ENCODE measurements at regions not wholly inside any gene's neighbourhood (a gene's known extent, or its start where the extent isn't known, plus 50 kb on each side); places are given as distances from the start of the nearest gene placed in this dataset.

- DNase-seq (ENCODE audit: low spot score in 2 of 2) (no peak), FAIRE-seq (no peak)
These were observed 236.4 kb upstream of the TMEM72 start for GRCh38 chr10:44674536-44675386.

GRCh38 chr10:44675387-44675874 is 235.7 kb upstream of the TMEM72 start:
- DNase-seq (ENCODE audit: low spot score in 2 of 2) (no peak), FAIRE-seq (no peak)

DNA sequence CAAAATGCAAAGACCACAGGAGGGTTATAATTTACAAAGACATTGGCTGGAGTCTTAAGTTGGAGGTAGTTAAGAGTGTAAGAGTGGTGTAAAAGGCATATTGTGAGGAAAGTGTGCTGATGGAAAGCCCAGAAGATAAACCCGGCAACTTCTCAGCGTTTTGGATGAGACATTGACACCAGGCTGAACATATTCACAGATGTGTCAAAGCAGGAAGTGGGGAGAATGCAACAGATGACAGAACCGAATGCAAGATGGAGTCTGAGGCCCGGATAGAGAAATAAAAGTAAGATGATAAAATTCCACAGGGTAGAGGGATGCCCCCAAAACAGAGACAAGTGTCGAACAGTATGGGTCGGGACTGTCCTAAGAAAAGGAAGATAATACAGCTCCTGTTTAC is 230.4 kb upstream of the TMEM72 start:
- FAIRE-seq (no peak), DNase-seq (ENCODE audit: low spot score in 2 of 2) (no peak)

DNA sequence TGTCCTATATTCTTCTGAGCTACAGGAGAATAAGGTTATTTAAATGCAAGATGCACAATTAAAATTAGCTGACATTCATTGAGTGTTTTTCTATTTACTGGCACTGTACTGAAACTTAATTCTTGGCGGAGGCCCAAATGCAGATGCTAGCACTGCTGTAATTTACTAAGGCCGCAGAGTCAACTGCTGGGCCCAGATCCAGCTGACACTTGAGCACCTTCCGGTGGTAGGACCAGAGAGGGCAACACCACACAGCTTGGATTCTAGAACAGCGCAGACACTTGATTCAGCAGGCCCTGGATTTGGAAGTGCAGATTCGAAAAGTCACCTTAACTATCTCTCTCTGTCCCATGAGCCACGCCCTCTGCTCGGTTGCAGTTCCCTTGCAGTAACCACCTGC is 228.6 kb upstream of the TMEM72 start:
- FAIRE-seq: no peak
- DNase-seq (ENCODE audit: low spot score in 2 of 2): no peak

DNA sequence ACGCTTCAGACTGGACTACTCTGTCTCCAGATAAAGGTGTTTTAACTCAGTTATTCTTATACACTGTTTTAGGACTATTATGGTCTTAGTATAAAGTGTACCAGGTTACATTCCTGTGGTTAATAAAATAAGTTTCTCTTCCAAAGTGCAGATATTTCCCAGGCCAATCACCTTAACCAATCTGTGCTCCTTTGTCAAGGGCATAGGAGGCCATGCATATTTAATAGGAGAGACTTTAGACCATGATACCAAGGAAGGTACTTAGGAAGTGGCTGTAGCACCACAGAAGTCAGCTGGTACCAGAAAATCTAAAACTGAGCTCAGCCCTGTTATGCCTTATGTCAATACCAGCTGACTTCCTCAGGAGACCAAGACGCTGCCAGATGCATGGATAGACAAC is 226.5 kb upstream of the TMEM72 start:
- DNase-seq (ENCODE audit: low spot score in 2 of 2): no peak
- no peak for FAIRE-seq

- DNase-seq (ENCODE audit: low spot score in 2 of 2) (no peak), FAIRE-seq (no peak)
These were observed 225.9 kb upstream of the TMEM72 start for GRCh38 chr10:44685220-44685619.

GRCh38 chr10:44685747-44686146 is 225.4 kb upstream of the TMEM72 start:
- FAIRE-seq (no peak), DNase-seq (ENCODE audit: low spot score in 2 of 2) (no peak)

GRCh38 chr10:44689368-44689767 is 221.8 kb upstream of the TMEM72 start:
- no peak for FAIRE-seq
- DNase-seq (ENCODE audit: low spot score in 2 of 2): no peak

DNA sequence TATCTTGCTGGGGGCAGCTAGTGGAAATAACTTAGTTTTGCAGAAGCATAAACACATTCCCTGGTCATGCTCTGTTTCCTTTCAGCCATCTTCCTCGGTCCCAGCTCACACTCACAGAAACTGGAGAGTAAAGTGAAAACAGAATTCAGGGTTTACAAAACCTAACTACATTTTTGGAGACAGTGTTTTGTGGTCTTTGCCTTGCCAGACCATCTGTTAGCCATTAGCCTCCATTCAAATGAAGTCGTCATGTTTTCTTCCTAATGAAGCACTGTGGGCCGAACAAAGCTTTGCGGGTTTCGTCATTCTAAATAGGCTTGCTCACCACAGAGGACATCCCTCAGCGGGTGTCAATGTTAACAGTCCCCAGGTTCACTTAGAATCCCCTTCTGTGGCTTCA is 214.6 kb upstream of the TMEM72 start:
- DNase-seq (ENCODE audit: low spot score in 2 of 2): no peak
- FAIRE-seq: no peak

DNA sequence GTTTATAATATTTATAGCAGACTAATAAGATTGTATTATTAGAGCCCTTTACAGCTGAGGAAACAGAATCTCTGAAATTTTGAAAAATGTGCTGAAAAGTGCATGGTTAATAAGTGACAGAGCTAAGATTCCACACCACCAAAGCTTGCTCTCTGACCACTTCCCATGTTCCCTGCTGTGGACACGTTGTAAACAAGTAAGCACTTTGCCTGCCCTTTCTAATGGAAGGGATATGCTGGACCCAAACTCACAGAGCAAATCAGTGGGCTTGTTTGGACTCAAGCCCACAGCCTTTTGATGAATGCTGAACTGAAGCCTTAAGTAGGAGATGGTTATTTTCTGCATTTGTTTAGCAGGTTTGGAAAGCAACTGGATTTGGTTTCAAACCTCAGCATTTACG is 214.0 kb upstream of the TMEM72 start:
- FAIRE-seq (no peak), DNase-seq (ENCODE audit: low spot score in 2 of 2) (no peak)

GRCh38 chr10:44702531-44702930 is 208.6 kb upstream of the TMEM72 start:
- DNase-seq (ENCODE audit: low spot score in 2 of 2) (no peak), FAIRE-seq (no peak)

GRCh38 chr10:44703241-44704155 is 207.6 kb upstream of the TMEM72 start:
- FAIRE-seq (no peak), DNase-seq (ENCODE audit: low spot score in 2 of 2) (no peak)

- no peak for FAIRE-seq
- DNase-seq (ENCODE audit: low spot score in 2 of 2): no peak
These were observed 206.5 kb upstream of the TMEM72 start for GRCh38 chr10:44704616-44705015.

DNA sequence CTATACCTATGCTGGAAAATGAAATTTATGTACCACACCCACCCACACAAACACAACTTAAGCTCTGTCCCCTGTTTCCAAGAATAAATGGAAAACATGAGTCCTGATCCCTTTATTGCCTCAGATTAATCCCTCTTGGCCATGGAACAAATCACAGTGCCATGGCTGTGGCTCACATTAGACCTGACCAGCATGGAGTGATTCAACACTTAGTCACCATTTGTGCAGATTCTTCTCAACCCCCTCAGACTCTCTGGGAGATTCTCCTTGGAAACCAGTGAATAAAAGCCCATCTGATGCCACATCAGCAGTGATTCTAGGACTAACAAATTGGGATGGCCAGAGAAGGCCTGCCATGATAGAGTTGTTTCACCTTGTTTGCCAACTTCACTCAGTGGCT is 204.4 kb upstream of the TMEM72 start:
- DNase-seq (ENCODE audit: low spot score in 2 of 2) (no peak), FAIRE-seq (no peak)

GRCh38 chr10:44713307-44713706 is 197.8 kb upstream of the TMEM72 start:
- FAIRE-seq (no peak), DNase-seq (ENCODE audit: low spot score in 2 of 2) (no peak)

DNA sequence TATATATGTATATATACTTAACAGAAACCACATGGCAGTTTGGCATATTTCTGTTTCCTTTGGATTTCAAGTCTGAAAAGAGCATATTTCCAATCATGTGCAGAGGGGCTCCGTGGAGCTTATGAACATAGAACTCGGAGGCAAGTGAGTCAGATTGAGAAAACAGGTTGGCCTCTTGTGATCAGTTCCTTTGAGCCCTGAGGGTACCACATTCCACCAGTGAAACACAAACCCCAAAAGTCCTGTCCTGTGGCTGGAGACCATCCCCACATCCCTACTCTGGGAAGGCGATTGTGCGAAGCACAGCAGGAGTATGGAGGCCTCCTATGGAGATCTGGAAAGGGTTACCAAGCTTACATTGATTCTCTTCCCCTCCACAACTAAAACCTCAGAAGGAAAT is 196.7 kb upstream of the TMEM72 start:
- no peak for FAIRE-seq
- DNase-seq (ENCODE audit: low spot score in 2 of 2): no peak

DNA sequence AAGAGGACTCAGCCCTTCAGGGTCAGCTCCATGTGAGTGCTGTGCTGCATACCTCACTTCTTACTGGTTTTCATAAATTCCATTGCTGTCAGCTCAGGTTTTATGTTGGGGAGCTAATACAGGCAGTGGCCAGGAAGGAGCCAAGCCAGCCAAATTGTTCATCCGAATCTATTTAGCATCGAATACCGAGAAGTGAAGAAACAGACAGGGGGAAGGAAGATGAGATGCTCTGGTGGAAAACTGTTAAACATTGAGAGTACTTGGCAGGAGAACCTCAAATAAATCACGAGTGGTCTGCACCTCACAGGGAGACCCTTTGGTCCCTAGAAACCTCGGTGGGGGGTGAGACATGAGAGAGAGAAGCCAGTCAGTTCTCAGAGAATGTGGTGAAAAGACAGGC is 196.0 kb upstream of the TMEM72 start:
- no peak for FAIRE-seq

DNA sequence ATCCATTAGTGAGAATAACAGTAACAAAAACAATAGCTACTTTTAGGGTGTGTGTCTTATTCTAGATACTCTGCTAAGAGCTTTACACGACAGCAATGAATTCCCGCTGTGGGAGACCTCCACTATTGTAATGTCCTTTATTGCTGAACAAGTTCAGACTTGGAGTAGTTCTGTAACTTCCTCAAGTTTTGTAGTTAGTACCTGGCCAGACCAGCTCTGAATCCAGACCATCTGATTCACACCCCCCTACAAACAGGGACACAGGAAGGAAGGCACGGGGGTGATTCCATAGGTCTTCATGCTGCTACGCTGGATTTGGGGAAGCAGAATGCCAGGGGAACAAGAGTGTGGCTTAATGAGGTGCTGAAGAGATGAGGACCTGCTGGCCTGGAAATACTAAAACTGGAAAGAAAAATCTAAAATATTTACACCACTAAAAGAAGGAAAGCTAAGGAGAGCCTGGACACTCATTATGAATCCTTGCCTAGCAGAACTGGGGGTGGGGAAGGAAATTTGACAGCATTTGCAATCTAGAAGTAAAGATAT is 194.6 kb upstream of the TMEM72 start:
- no peak for DNase-seq (ENCODE audit: low spot score in 2 of 2)
- no peak for FAIRE-seq

More for the DNA sequence above, 196.0 kb upstream of the TMEM72 start:
- no peak for DNase-seq (ENCODE audit: low spot score in 2 of 2)

- DNase-seq (ENCODE audit: low spot score in 2 of 2): no peak
- FAIRE-seq: no peak
These were observed 188.1 kb upstream of the TMEM72 start for GRCh38 chr10:44723082-44723481.

GRCh38 chr10:44723619-44724325 is 187.4 kb upstream of the TMEM72 start:
- DNase-seq (ENCODE audit: low spot score in 2 of 2) (no peak), FAIRE-seq (no peak)
